AG09309 (cell line): ENCODE measurements at regions not wholly inside any gene's neighbourhood (a gene's known extent, or its start where the extent isn't known, plus 50 kb on each side); places are given as distances from the start of the nearest gene placed in this dataset.

Experiments used
- DNase-seq: peaks from one replicate; pipeline ENCODE4 v3.0.0-alpha.2; 2010; ENCODE audit warnings: low read depth
- H3K4me3 ChIP-seq: 2 replicates; pipeline ENCODE4 v1.5.1; 2011; ENCODE audit warnings: mild to moderate bottlenecking, low read depth, low read length, moderate library complexity; ENCODE audit not compliant: control insufficient read depth
- TF ChIP-seq, protein P1 (sequence below): IDR thresholded peaks from 2 replicates; pipeline ENCODE4 v1.5.1; 2011; ENCODE audit warnings: mild to moderate bottlenecking, low read depth, low read length, inconsistent platforms; ENCODE audit not compliant: insufficient read depth, control insufficient read depth; ENCODE audit errors: missing control alignments

DNA sequence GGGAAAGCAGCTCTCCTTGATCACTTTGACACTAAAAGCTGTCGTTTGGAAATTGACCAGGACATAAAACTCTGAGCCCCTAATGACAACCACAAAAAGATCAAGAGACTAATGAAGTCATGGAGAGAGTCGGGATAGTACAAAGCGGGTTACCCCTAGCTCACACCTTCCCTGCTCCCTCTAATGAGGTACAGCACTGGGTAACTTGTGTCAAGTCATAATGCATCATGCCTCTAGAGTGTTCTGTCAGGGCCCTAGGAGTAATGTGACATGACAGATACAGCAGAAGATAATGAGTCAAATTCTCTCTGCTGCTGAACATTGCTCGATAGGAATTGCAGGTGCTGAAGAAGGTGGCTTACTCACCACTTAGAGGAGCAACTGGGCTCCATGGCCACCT, 130.7 kb downstream of the AQP4 start:
- no peak for DNase-seq
- TF ChIP-seq, protein P1, sequence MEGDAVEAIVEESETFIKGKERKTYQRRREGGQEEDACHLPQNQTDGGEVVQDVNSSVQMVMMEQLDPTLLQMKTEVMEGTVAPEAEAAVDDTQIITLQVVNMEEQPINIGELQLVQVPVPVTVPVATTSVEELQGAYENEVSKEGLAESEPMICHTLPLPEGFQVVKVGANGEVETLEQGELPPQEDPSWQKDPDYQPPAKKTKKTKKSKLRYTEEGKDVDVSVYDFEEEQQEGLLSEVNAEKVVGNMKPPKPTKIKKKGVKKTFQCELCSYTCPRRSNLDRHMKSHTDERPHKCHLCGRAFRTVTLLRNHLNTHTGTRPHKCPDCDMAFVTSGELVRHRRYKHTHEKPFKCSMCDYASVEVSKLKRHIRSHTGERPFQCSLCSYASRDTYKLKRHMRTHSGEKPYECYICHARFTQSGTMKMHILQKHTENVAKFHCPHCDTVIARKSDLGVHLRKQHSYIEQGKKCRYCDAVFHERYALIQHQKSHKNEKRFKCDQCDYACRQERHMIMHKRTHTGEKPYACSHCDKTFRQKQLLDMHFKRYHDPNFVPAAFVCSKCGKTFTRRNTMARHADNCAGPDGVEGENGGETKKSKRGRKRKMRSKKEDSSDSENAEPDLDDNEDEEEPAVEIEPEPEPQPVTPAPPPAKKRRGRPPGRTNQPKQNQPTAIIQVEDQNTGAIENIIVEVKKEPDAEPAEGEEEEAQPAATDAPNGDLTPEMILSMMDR = no peak
- H3K4me3 ChIP-seq = no peak overlapping the region

DNA sequence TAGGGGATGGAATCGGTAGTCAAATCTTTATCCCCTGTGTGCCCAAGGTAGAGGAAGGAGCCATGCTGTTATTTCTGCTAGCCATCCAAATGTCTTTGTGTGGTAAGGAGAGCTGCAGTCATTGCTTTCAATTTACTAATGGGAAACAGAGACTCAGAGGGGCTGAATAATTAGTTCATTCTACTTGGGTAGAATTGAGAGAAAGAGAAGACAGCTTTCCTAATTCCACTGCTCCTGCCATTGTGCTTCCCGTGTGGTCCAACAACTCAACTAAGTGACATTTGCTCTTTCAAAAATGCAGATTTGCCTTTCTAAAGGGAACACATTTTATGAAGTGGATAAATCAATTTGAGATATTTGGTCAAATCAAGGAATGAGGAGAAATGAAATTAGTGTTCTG, 136.1 kb downstream of the AQP4 start:
- H3K4me3 ChIP-seq = no peak overlapping the region
- TF ChIP-seq, protein P1 = no peak
- no peak for DNase-seq

DNA sequence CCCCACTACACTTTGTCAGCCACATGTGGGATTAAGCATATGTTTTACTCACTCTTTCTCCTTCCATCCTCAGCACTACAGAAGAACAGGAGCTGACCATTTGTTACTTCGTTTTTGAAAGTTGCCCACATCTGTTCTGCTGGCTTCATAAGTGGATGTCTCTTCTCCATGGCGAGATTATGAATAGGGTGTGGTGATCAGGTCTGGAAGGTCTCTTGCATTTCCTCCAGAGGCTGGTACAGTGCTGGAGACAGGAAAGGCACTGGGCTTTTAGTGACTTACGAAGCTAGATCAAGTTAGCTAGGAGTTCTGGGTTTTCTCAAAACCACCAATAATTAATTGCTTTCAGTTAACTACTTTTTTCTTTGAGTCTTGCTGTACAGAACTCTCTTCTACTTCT, 136.5 kb downstream of the AQP4 start:
- DNase-seq = no peak
- TF ChIP-seq, protein P1 = no peak
- H3K4me3 ChIP-seq = no peak overlapping the region

- no peak for DNase-seq
- TF ChIP-seq, protein P1 = no peak
- no peak overlapping the region for H3K4me3 ChIP-seq
These were observed 141.5 kb downstream of the AQP4 start for GRCh38 chr18:26723981-26724380.

DNA sequence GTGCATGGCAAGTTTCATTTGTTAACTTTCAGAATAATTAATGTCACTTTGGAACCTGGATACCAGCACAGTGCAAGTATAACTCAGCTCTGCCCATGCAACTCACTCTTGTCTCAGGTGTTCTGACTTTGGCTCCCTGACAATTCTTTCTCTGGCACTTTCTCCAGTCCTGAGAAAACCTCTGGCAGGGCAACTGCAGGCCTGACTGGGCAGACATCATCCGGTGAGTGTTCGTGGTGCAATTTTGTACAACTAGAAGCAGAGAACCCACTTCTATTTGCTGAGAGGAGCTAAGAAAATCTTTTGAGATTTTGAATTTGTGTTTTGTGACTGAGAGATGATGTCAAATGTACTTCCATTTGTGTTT, 143.0 kb downstream of the AQP4 start:
- no peak overlapping the region for H3K4me3 ChIP-seq
- no peak for DNase-seq
- TF ChIP-seq, protein P1 = no peak

GRCh38 chr18:26721854-26722564, 143.5 kb downstream of the AQP4 start:
- TF ChIP-seq, protein P1 = no peak
- no peak for DNase-seq
- no peak overlapping the region for H3K4me3 ChIP-seq

DNA sequence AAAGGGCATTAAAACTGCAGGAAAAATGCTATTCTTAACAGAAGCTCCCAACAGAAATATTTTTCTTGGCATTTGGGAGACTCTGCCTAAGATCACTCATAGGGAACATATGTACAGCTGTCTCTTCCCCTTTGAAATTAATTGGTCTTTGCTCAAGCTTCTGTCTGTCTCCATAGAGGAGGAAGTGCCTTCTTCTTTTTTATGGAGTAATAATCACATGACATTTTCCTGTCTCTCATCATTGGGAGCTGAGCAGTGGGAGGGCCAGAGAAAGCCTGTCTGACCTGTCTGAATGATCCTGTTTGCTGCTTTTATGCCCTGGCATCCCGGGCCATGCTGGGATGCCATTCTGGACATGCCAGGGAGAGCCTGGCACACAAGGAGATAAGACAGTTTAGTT, 145.6 kb downstream of the AQP4 start:
- DNase-seq = no peak
- TF ChIP-seq, protein P1 = no peak
- no peak overlapping the region for H3K4me3 ChIP-seq
